Upper lobe of left lung (tissue), 6 donors: ENCODE measurements at regions not wholly inside any gene's neighbourhood (a gene's known extent, or its start where the extent isn't known, plus 50 kb on each side); places are given as distances from the start of the nearest gene placed in this dataset.

Experiments
- ATAC-seq, 2 donors: fragments of 200-7000 bp; cut with Tn5 transposase; one replicate each; pipeline ENCODE4 v1.9.1; 2022; ENCODE audit warnings: mild to moderate bottlenecking in 2 of 2, moderate library complexity in 2 of 2; ENCODE audit not compliant: low FRiP score in 2 of 2
- DNase-seq, 2 donors: peaks; one replicate each; pipeline ENCODE4 v3.0.0-alpha.2; 2019 to 2020
- H3K27ac ChIP-seq, 4 donors: fragments of 200-600 bp; sonication (generic); one replicate each; pipeline ENCODE4 v1.5.1; 2016 to 2019
- H3K27me3 ChIP-seq, 4 donors: fragments of 200-600 bp; sonication (generic); one replicate each; pipeline ENCODE4 v1.5.1; 2017 to 2019
- H3K36me3 ChIP-seq, 4 donors: fragments of 200-600 bp; sonication (generic); one replicate each; pipeline ENCODE4 v1.5.1; 2016 to 2019
- H3K4me1 ChIP-seq, 4 donors: fragments of 200-600 bp; sonication (generic); one replicate each; pipeline ENCODE4 v1.5.1; 2018 to 2019
- H3K4me3 ChIP-seq, 4 donors: fragments of 200-600 bp; sonication (generic); one replicate each; pipeline ENCODE4 v1.5.1; 2017 to 2019; ENCODE audit warnings: mild to moderate bottlenecking in 2 of 4, moderate library complexity in 1 of 4
- H3K9me3 ChIP-seq, 4 donors: fragments of 200-600 bp; sonication (generic); one replicate each; pipeline ENCODE4 v1.5.1; 2018 to 2019
- CTCF ChIP-seq, 6 experiments: fragments of 450-650 bp in 4 of 6; fragments of 200-600 bp in 2 of 6; sonication (generic) in 2 of 6; IDR thresholded peaks; one replicate each; pipeline ENCODE4 v1.5.1; 2016 to 2019; ENCODE audit warnings: antibody characterized with exemption in 6 of 6
- EP300 ChIP-seq, 4 donors: sonication (generic); formaldehyde crosslinking; IDR thresholded peaks; one replicate each; pipeline ENCODE4 v1.5.1; 2017; ENCODE audit warnings: antibody characterized with exemption in 4 of 4, control low read depth in 2 of 4
- POLR2A ChIP-seq, 4 donors: fragments of 450-650 bp; IDR thresholded peaks; one replicate each; pipeline ENCODE4 v1.5.1; 2016 to 2017; ENCODE audit warnings: antibody characterized with exemption in 4 of 4, mild to moderate bottlenecking in 2 of 4
- POLR2AphosphoS5 ChIP-seq, 2 donors: sonication (generic); formaldehyde crosslinking; IDR thresholded peaks; one replicate each; pipeline ENCODE4 v1.5.1; 2017; ENCODE audit warnings: antibody characterized with exemption in 2 of 2
- WGBS, 2 donors: methylation state at CpG; one replicate each; pipeline ENCODE4 v1.1.5; 2017 to 2018; 5-methylcytosine and 5-hydroxymethylcytosine counted together
- donor health status: DM: no; HTN: no; CAD: no; lungs with moderate emphysema.
- donor health status: DM: no; HTN: yes; CAD: no; lungs with severe emphysema.

GRCh38 chr13:40476175-40476958 lies 190.1 kb downstream of the FOXO1 start:
- Histone ChIP-seq H3K27ac (no peak overlapping the region), H3K9me3 (no peaks in the 10 kb centered on the region), H3K27me3 (no peaks in the 10 kb centered on the region), H3K4me3 (no peak overlapping the region), H3K4me1 (peaks cover 11 to 37% (median 21%) of the 10 kb centered on the region in 4 donors), H3K36me3 (no peaks in the 10 kb centered on the region)
- DNase-seq: no peak
- no peak for TF ChIP-seq EP300 (IDR thresholded peaks at IDR 0.05)
- no peak for TF ChIP-seq POLR2A (IDR thresholded peaks at IDR 0.05)
- no peak for TF ChIP-seq CTCF (IDR thresholded peaks at IDR 0.05)
- no peak for TF ChIP-seq POLR2AphosphoS5 (IDR thresholded peaks at IDR 0.05)
- 47 to 64% methylated on average over 4 of the region's 4 CpGs for WGBS, 2 donors
- ATAC-seq: peak in 1 of 2 donors; percentile 48

- DNase-seq (peak in 1 of 2 donors; percentile 33), ATAC-seq (peak in 1 of 2 donors; percentile 72)
- Histone ChIP-seq H3K4me1 (peaks cover 11 to 37% (median 21%) of the 10 kb centered on the region in 4 donors), H3K27ac (peak overlapping the region; percentile 44 to 65 (median 59)), H3K4me3 (no peak overlapping the region), H3K27me3 (no peaks in the 10 kb centered on the region), H3K36me3 (no peaks in the 10 kb centered on the region), H3K9me3 (no peaks in the 10 kb centered on the region)
- WGBS, 2 donors: 55 to 56% methylated on average over 17 of the region's 17 CpGs
- TF ChIP-seq POLR2AphosphoS5 (IDR thresholded peaks at IDR 0.05): peak; percentile 16 to 45
- no peak for TF ChIP-seq CTCF (IDR thresholded peaks at IDR 0.05)
Observed at GRCh38 chr13:40477623-40478608, 188.5 kb downstream of the FOXO1 start.

- DNase-seq (no peak), ATAC-seq (no peak)
- 78 to 79% methylated on average over 7 of the region's 7 CpGs for WGBS, 2 donors
- peaks cover 11 to 37% (median 21%) of the 10 kb centered on the region in 4 donors for H3K4me1 ChIP-seq
- no peak overlapping the region for H3K27ac ChIP-seq
- TF ChIP-seq CTCF (IDR thresholded peaks at IDR 0.05): no peak
- no peak for TF ChIP-seq POLR2A (IDR thresholded peaks at IDR 0.05)
- TF ChIP-seq EP300 (IDR thresholded peaks at IDR 0.05): no peak
- no peak for TF ChIP-seq POLR2AphosphoS5 (IDR thresholded peaks at IDR 0.05)
- no peaks in the 10 kb centered on the region for H3K27me3 ChIP-seq
- no peak overlapping the region for H3K4me3 ChIP-seq
- H3K9me3 ChIP-seq: no peaks in the 10 kb centered on the region
- no peaks in the 10 kb centered on the region for H3K36me3 ChIP-seq
Observed at GRCh38 chr13:40478775-40479174, 187.7 kb downstream of the FOXO1 start.

- ATAC-seq (no peak), DNase-seq (peak in 1 of 2 donors; percentile 77)
- H3K27ac ChIP-seq: no peak overlapping the region
- 87 to 92% methylated on average over 25 to 28 of the region's 28 CpGs for WGBS, 2 donors
- H3K4me1 ChIP-seq: peaks cover 11 to 37% (median 21%) of the 10 kb centered on the region in 4 donors
- no peaks in the 10 kb centered on the region for H3K9me3 ChIP-seq
- TF ChIP-seq POLR2AphosphoS5 (IDR thresholded peaks at IDR 0.05) (no peak), CTCF (IDR thresholded peaks at IDR 0.05) (no peak), EP300 (IDR thresholded peaks at IDR 0.05) (no peak), POLR2A (IDR thresholded peaks at IDR 0.05) (no peak)
- no peak overlapping the region for H3K4me3 ChIP-seq
- H3K27me3 ChIP-seq: no peaks in the 10 kb centered on the region
- H3K36me3 ChIP-seq: no peaks in the 10 kb centered on the region
Observed at GRCh38 chr13:40479196-40479845, 187.1 kb downstream of the FOXO1 start.
